Stomach smooth muscle (tissue), 2 donors: ENCODE measurements at regions not wholly inside any gene's neighbourhood (a gene's known extent, or its start where the extent isn't known, plus 50 kb on each side); places are given as distances from the start of the nearest gene placed in this dataset.
"Not testable (repeated sequence)": the region's sequence is repeated elsewhere in the genome, so short reads cannot be mapped to it uniquely, and the experiment has no call there.

Experiments
- H3K27ac ChIP-seq: one replicate; pipeline ENCODE4 v1.7.0; 2013; ENCODE audit warnings: mild to moderate bottlenecking, low read length, inconsistent platforms
- H3K27me3 ChIP-seq, 2 donors: one replicate each; pipeline ENCODE4 v1.7.0; 2013; ENCODE audit warnings: low read length in 2 of 2; ENCODE audit not compliant: insufficient read depth in 2 of 2, control insufficient read depth in 1 of 2
- H3K36me3 ChIP-seq, 2 donors: one replicate each; pipeline ENCODE4 v1.7.0; 2013; ENCODE audit warnings: low read length in 2 of 2; ENCODE audit not compliant: control insufficient read depth in 2 of 2, insufficient read depth in 2 of 2
- H3K4me1 ChIP-seq: one replicate; pipeline ENCODE4 v1.7.0; 2013; ENCODE audit warnings: low read length; ENCODE audit not compliant: control insufficient read depth, insufficient read depth
- H3K4me3 ChIP-seq, 2 donors: one replicate each; pipeline ENCODE4 v1.7.0; 2013; ENCODE audit warnings: low read length in 2 of 2
- H3K9ac ChIP-seq, 2 donors: one replicate each; pipeline ENCODE4 v1.7.0; 2013; ENCODE audit warnings: low read length in 2 of 2, mild to moderate bottlenecking in 1 of 2
- H3K9me3 ChIP-seq, 2 donors: one replicate each; pipeline ENCODE4 v1.7.0; 2013; ENCODE audit warnings: low read length in 2 of 2; ENCODE audit not compliant: control insufficient read depth in 2 of 2
- donor health status: healthy.
- donor health status: Pancreatic carcinoma.

- H3K9me3 ChIP-seq, H3K4me1 ChIP-seq, H3K36me3 ChIP-seq, H3K4me3 ChIP-seq, H3K9ac ChIP-seq, H3K27me3 ChIP-seq, H3K27ac ChIP-seq: not testable (repeated sequence)
These were observed 372.9 kb downstream of the ANAPC1 start for GRCh38 chr2:111511062-111511461.

- not testable (repeated sequence) for H3K4me3 ChIP-seq, H3K9ac ChIP-seq, H3K4me1 ChIP-seq, H3K36me3 ChIP-seq, H3K27ac ChIP-seq, H3K27me3 ChIP-seq, H3K9me3 ChIP-seq
These were observed 371.6 kb downstream of the ANAPC1 start for GRCh38 chr2:111512378-111512777.

DNA sequence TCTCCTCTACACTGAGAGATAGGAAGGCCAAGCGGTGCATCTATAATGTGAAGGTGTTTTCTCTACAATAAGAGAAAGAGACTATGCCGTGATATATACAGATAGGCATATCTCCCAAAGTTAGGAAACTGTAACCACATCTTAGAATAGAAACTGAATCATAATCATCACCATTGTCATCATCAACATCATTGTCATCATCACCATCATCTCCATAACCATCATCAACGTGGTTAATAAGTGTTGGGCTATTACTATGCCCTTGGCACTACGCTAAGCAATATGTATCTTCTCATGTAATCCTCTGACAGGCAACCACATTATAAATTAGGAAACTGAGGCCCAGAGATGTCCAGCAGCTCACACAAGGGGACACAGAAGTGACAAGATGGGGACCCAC is 369.9 kb downstream of the ANAPC1 start:
- not testable (repeated sequence) for H3K36me3 ChIP-seq, H3K27ac ChIP-seq, H3K9ac ChIP-seq, H3K9me3 ChIP-seq, H3K4me1 ChIP-seq, H3K27me3 ChIP-seq, H3K4me3 ChIP-seq

DNA sequence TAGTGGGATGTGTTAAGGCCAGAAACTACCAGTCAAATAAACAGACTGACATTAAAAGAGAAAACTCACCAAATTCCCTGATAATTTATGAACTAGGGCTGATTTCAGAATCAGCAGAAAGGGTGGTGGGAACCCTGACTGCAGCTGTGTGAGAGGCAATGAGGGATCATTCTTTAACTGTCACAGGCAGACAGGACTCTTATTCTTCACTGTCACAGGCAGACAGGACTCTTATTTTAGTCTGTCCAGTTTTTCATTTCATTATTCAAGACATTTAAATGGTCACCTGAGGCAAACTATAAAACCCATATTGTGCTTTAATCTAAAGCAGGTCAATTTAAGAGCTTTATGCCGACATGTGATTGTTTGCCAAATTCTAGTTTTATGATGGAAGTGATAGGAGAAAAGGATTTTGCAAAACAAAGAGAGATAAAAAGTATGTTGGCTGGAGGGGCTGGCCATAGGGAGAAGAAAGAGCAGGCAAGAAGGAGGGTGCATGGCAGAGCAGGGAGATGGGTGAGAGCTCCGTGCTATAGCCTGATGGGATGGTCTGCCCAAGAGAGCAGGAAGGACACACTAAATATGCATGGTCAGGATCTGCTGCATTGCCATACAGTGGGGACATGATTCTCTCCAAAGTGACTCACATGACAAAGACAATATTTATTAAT is 366.8 kb downstream of the ANAPC1 start:
- not testable (repeated sequence) for H3K9me3 ChIP-seq, H3K27ac ChIP-seq, H3K27me3 ChIP-seq, H3K4me1 ChIP-seq, H3K4me3 ChIP-seq, H3K36me3 ChIP-seq, H3K9ac ChIP-seq

DNA sequence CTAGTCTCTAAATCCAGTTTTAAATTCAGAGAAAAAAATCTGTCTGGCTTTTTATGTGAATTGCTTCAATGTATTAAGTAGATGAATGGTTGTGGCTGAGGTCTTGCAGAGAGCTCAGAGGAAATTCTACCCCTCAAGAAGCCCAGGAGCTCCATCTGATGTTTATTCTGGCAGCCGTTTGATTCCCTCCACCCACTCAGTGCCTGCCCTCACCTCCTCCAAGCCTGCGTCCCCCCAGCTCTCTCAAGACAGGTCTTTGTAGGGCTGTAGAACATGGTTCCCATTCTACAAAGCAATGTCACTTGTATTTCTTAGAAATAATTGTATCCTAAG is 366.3 kb downstream of the ANAPC1 start:
- H3K9ac ChIP-seq, H3K4me3 ChIP-seq, H3K27ac ChIP-seq, H3K4me1 ChIP-seq, H3K27me3 ChIP-seq, H3K36me3 ChIP-seq, H3K9me3 ChIP-seq: not testable (repeated sequence)

GRCh38 chr2:111519071-111519470 is 364.9 kb downstream of the ANAPC1 start:
- no peaks in the 10 kb centered on the region for H3K9me3 ChIP-seq
- H3K27ac ChIP-seq: no peak overlapping the region
- H3K4me3 ChIP-seq: no peak overlapping the region
- no peaks in the 10 kb centered on the region for H3K36me3 ChIP-seq
- H3K27me3 ChIP-seq: no peaks in the 10 kb centered on the region
- no peaks in the 10 kb centered on the region for H3K4me1 ChIP-seq
- no peak overlapping the region for H3K9ac ChIP-seq

GRCh38 chr2:111522231-111522768 is 361.7 kb downstream of the ANAPC1 start:
- H3K4me1 ChIP-seq: no peaks in the 10 kb centered on the region
- H3K27me3 ChIP-seq: no peaks in the 10 kb centered on the region
- H3K36me3 ChIP-seq: no peaks in the 10 kb centered on the region
- no peak overlapping the region for H3K9ac ChIP-seq
- no peaks in the 10 kb centered on the region for H3K9me3 ChIP-seq
- no peak overlapping the region for H3K27ac ChIP-seq
- no peak overlapping the region for H3K4me3 ChIP-seq

DNA sequence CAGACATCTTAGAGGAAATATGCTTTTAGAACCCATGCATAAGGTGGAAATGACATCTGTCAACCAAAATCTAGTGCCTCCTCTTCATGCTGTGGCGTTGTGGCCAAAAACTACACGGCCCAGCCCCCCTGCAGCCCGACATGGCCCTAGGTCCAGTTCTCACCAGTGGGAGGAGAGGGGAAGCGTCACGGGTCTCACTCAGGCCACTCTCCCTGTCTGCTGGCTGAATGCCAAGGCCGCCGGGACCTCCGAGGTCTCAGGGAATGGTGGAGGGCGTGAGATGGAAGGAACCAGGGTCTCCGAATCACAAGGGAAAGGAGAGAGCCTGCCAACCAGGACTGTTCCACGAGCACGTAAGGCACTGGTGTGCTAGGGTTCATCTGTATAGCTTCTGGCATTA is 361.0 kb downstream of the ANAPC1 start:
- Histone ChIP-seq H3K27me3 (no peaks in the 10 kb centered on the region), H3K4me1 (no peaks in the 10 kb centered on the region), H3K9me3 (no peaks in the 10 kb centered on the region), H3K27ac (no peak overlapping the region), H3K4me3 (no peak overlapping the region), H3K9ac (no peak overlapping the region), H3K36me3 (no peaks in the 10 kb centered on the region)

DNA sequence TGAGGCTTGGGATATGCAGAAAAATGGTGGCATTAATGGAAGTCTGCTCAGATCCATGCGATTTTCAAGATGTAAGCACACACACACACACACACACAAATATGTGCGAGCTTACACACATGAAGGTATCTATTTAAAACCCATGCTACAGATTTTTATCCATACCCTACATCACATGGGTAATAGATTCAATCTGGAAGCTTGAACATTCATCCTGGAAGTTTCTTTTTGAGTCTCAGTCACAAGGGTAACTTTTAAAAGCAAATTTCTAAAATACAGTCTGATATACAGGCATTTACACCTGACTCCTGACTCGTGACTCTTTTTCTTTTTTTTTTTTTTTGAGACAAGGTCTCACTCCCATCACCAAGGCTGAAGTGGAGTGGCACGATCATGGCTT is 359.0 kb downstream of the ANAPC1 start:
- H3K9ac ChIP-seq, H3K27ac ChIP-seq, H3K9me3 ChIP-seq, H3K4me1 ChIP-seq, H3K27me3 ChIP-seq, H3K4me3 ChIP-seq, H3K36me3 ChIP-seq: not testable (repeated sequence)

GRCh38 chr2:111526041-111526639 is 357.9 kb downstream of the ANAPC1 start:
- H3K27ac ChIP-seq, H3K9ac ChIP-seq, H3K4me1 ChIP-seq, H3K27me3 ChIP-seq, H3K9me3 ChIP-seq, H3K36me3 ChIP-seq, H3K4me3 ChIP-seq: not testable (repeated sequence)

- H3K27me3 ChIP-seq, H3K9ac ChIP-seq, H3K9me3 ChIP-seq, H3K4me3 ChIP-seq, H3K4me1 ChIP-seq, H3K36me3 ChIP-seq, H3K27ac ChIP-seq: not testable (repeated sequence)
These were observed 356.1 kb downstream of the ANAPC1 start for GRCh38 chr2:111527707-111528400.
